ENCODE measurements at regions not wholly inside any gene's neighbourhood (a gene's known extent, or its start where the extent isn't known, plus 50 kb on each side); places are given as distances from the start of the nearest gene placed in this dataset.

- no peak for TF ChIP-seq POLR2A (IDR thresholded peaks at IDR 0.05)
- TF ChIP-seq CTCF (IDR thresholded peaks at IDR 0.05) = no peak
Observed at GRCh38 chr3:16101295-16102186, 72.9 kb upstream of the GALNT15 start.

Measured in body of pancreas (tissue), 4 donors.